K562 (cell line): ENCODE measurements at regions not wholly inside any gene's neighbourhood (a gene's known extent, or its start where the extent isn't known, plus 50 kb on each side); places are given as distances from the start of the nearest gene placed in this dataset.

Source experiments
- ATAC-seq: fragments of 200-7000 bp; cut with Tn5 transposase; 3 replicates; pipeline ENCODE4 v1.9.1; 2020; ENCODE audit warnings: moderate library complexity
- BruUV-seq: library from RNA; stranded (reverse); fragments of 400-500 nt; replicated peaks from 2 replicates; lab custom pipeline; 2021; lab: Mats Ljungman, UMichigan
- CTCF ChIA-PET: fragments of 300-600 bp; formaldehyde crosslinking; extraction: SDS; loops from one replicate; lab custom pipeline; 2021; ENCODE audit warnings: low intra/inter-chr PET ratio; lab: Yijun Ruan, JAX
- POLR2A ChIA-PET: fragments of 300-600, 350-650 bp; sonication (Branson Sonifier 250); formaldehyde crosslinking; extraction: SDS; loops from one replicate; lab custom pipeline; 2021; ENCODE audit warnings: antibody characterized with exemption, inconsistent platforms; lab: Yijun Ruan, JAX
- DNase-seq, 4 experiments: peaks; one replicate each; pipeline versions ENCODE4 v3.0.0 to v3.0.0-alpha.2; 2011 to 2018; ENCODE audit warnings: low spot score in 3 of 4, mixed read lengths in 3 of 4; ENCODE audit errors: extremely low read depth in 1 of 4
- FAIRE-seq: peaks from 2 replicates; lab custom pipeline; 2011; peaks lifted over from hg19 to GRCh38; lab: Jason Lieb, UNC
- H2AFZ ChIP-seq: 2 replicates; pipeline ENCODE4 v1.6.0; 2011; ENCODE audit warnings: low read depth, low read length, control low read depth, inconsistent platforms
- H3K27ac ChIP-seq: fragments of 200-600 bp; 3 replicates; pipeline ENCODE4 v1.8.0; 2011; ENCODE audit warnings: low read depth, mild to moderate bottlenecking, control low read depth, inconsistent platforms, low read length, moderate library complexity, mixed read lengths; ENCODE audit errors: extremely low read depth
- H3K27me3 ChIP-seq, 2 experiments: fragments of 300-600 bp in 1 of 2; 2 replicates in 1 of 2; 3 replicates in 1 of 2; pipeline versions ENCODE4 v1.6.0 to v1.8.0; 2011; ENCODE audit warnings: inconsistent platforms in 2 of 2, low read length in 2 of 2, mild to moderate bottlenecking in 1 of 2, mixed read lengths in 1 of 2, moderate library complexity in 1 of 2; ENCODE audit not compliant: control insufficient read depth in 2 of 2, insufficient read depth in 2 of 2
- H3K36me3 ChIP-seq: fragments of 300-600 bp; 3 replicates; pipeline ENCODE4 v1.8.0; 2011; ENCODE audit warnings: mild to moderate bottlenecking, low read length, inconsistent platforms; ENCODE audit not compliant: control insufficient read depth, insufficient read depth
- H3K4me1 ChIP-seq, 2 experiments: fragments of 200-600 bp in 1 of 2; replicated peaks in 1 of 2; 2 replicates in 1 of 2; 3 replicates in 1 of 2; pipeline versions ENCODE4 v1.5.1 to v1.8.0; 2011; ENCODE audit warnings: inconsistent platforms in 2 of 2, low read length in 2 of 2, mild to moderate bottlenecking in 1 of 2, mixed read lengths in 1 of 2, moderate library complexity in 1 of 2; ENCODE audit not compliant: control insufficient read depth in 2 of 2, insufficient read depth in 2 of 2
- H3K4me2 ChIP-seq: 2 replicates; pipeline ENCODE4 v1.6.1; 2011; ENCODE audit warnings: low read length, control low read depth, inconsistent platforms, mixed read lengths; ENCODE audit not compliant: insufficient read depth
- H3K4me3 ChIP-seq: fragments of 200-600 bp; sonication (generic), shearing (Covaris generic); 2 replicates; pipeline ENCODE4 v1.5.1; 2016; ENCODE audit warnings: control low read depth, inconsistent platforms
- H3K79me2 ChIP-seq: fragments of 200-600 bp; 3 replicates; pipeline ENCODE4 v1.8.0; 2011; ENCODE audit warnings: low read length, inconsistent platforms; ENCODE audit not compliant: control insufficient read depth, insufficient read depth
- H3K9ac ChIP-seq, 2 experiments: 2 replicates each; pipeline versions ENCODE4 v1.6.0 to v1.6.1; 2011; ENCODE audit warnings: low read depth in 2 of 2, low read length in 2 of 2, control low read depth in 1 of 2, inconsistent platforms in 1 of 2, mild to moderate bottlenecking in 1 of 2, mixed read lengths in 1 of 2; ENCODE audit not compliant: insufficient read depth in 1 of 2
- H3K9me1 ChIP-seq: one replicate; pipeline ENCODE4 v1.6.0; 2011; ENCODE audit warnings: inconsistent platforms, mild to moderate bottlenecking, low read length, moderate library complexity; ENCODE audit not compliant: control insufficient read depth, insufficient read depth
- H3K9me3 ChIP-seq: replicated peaks from 2 replicates; pipeline ENCODE4 v1.5.1; 2011; ENCODE audit warnings: low read depth, low read length, inconsistent platforms; ENCODE audit not compliant: control insufficient read depth, insufficient read depth
- H4K20me1 ChIP-seq: replicated peaks from 2 replicates; pipeline ENCODE4 v1.6.1; 2011; ENCODE audit warnings: low read length, inconsistent platforms, mixed read lengths; ENCODE audit not compliant: control insufficient read depth, insufficient read depth
- EWSR1 ChIP-seq: fragments of 450-650 bp; IDR thresholded peaks from 2 replicates; pipeline ENCODE4 v1.6.1; 2018; ENCODE audit warnings: borderline replicate concordance, mild to moderate bottlenecking, low read depth, moderate library complexity; ENCODE audit not compliant: partially characterized antibody
- MED1 ChIP-seq: sonication (generic); formaldehyde crosslinking; IDR thresholded peaks from 2 replicates; pipeline ENCODE4 v1.8.1; 2023; ENCODE audit warnings: missing genetic modification reagents, borderline replicate concordance
- MITF ChIP-seq: IDR thresholded peaks from 2 replicates; pipeline ENCODE4 v1.6.1; 2014; ENCODE audit warnings: antibody characterized with exemption
- YBX1 ChIP-seq: fragments of 450-650 bp; IDR thresholded peaks from 2 replicates; pipeline ENCODE4 v1.7.1; 2016; ENCODE audit warnings: mild to moderate bottlenecking
- ZNF121 ChIP-seq: sonication (generic); formaldehyde crosslinking; conservative IDR thresholded peaks from 2 replicates; pipeline ENCODE4 v1.8.0; 2022; ENCODE audit warnings: missing genetic modification reagents
- ZNF124 ChIP-seq: sonication (generic); formaldehyde crosslinking; IDR thresholded peaks from 2 replicates; pipeline ENCODE4 v1.8.1; 2022; ENCODE audit warnings: missing genetic modification reagents
- ZNF133 ChIP-seq: fragments of 250-450 bp; sonication (Bioruptor Pico); IDR thresholded peaks from 2 replicates; pipeline ENCODE4 v1.4.0; 2020; ENCODE audit warnings: mild to moderate bottlenecking
- ZNF197 ChIP-seq: fragments of 200-800 bp; sonication (Bioruptor generic); IDR thresholded peaks from 2 replicates; pipeline ENCODE4 v1.6.1; 2016; ENCODE audit warnings: low read depth, missing genetic modification characterization, missing compliant biosample characterization
- ZNF584 ChIP-seq: fragments of 200-800 bp; sonication (Bioruptor generic); IDR thresholded peaks from 2 replicates; pipeline ENCODE4 v1.6.1; 2016; ENCODE audit warnings: low read depth, mild to moderate bottlenecking, missing genetic modification characterization, missing compliant biosample characterization
- WGBS: fragments of 100-300 bp; shearing (Covaris generic); methylation state at CpG from one replicate; pipeline ENCODE4 v1.1.6; 2016; ENCODE audit warnings: low coverage, mixed read lengths; ENCODE audit not compliant: insufficient coverage; ENCODE audit errors: missing lambda C conversion rate; 5-methylcytosine and 5-hydroxymethylcytosine counted together
- in situ Hi-C: fragments of 300-500 bp; cut with MboI; formaldehyde crosslinking; loops from 4 replicates; pipeline ENCODE4 v1.15.0; 2018; ENCODE audit warnings: inconsistent platforms, mixed read lengths
- intact Hi-C: fragments of 100-400 bp; cut with micrococcal nuclease; formaldehyde crosslinking; loops from 2 replicates; pipeline ENCODE4 v1.14.2; 2022

GRCh38 chr16:11414815-11415775, 69.8 kb downstream of the RMI2 start:
- H2AFZ ChIP-seq = no peak overlapping the region

More at GRCh38 chr16:11414815-11415775, 69.8 kb downstream of the RMI2 start:
- intact Hi-C loops = no loop called here
- no peak for TF ChIP-seq MED1
- TF ChIP-seq ZNF584 (CRISPR knock-in tag) = no peak
- no peak for TF ChIP-seq ZNF124
- TF ChIP-seq ZNF133 = no peak
- TF ChIP-seq EWSR1 = no peak
- no peak for TF ChIP-seq MITF
- no peak for TF ChIP-seq YBX1
- no peak for TF ChIP-seq ZNF197 (CRISPR knock-in tag)
- no peak for TF ChIP-seq ZNF121 (CRISPR knock-in tag)
- no peak for DNase-seq
- H3K9ac ChIP-seq = no peak overlapping the region; a peak in 1 of 4 replicates
- H3K4me1 ChIP-seq = peaks cover 0 to 13% of the 10 kb centered on the region in 2 experiments; a peak in 2 of 5 replicates
- ATAC-seq = no peak
- no peak overlapping the region for H3K4me2 ChIP-seq
- peaks cover 19 to 55% of the 10 kb centered on the region in 2 experiments for H3K27me3 ChIP-seq
- FAIRE-seq = no peak
- H3K4me3 ChIP-seq = no peak overlapping the region
- H3K79me2 ChIP-seq = no peaks in the 10 kb centered on the region
- peaks cover 8% of the 10 kb centered on the region; the same call in 1 of the 2 replicates for H4K20me1 ChIP-seq
- no peak overlapping the region for H3K27ac ChIP-seq
- POLR2A ChIA-PET = no interaction called here
- CTCF ChIA-PET = no interaction called here
- H3K9me1 ChIP-seq = no peaks in the 10 kb centered on the region
- BruUV-seq = no TSS peak
- H3K36me3 ChIP-seq = no peaks in the 10 kb centered on the region
- 4% methylated on average over 17 of the region's 21 CpGs for WGBS
- no peaks in the 10 kb centered on the region for H3K9me3 ChIP-seq
- in situ Hi-C loops = no loop called here
